ENCODE measurements at regions not wholly inside any gene's neighbourhood (a gene's known extent, or its start where the extent isn't known, plus 50 kb on each side); places are given as distances from the start of the nearest gene placed in this dataset.
"Not testable (repeated sequence)": the region's sequence is repeated elsewhere in the genome, so short reads cannot be mapped to it uniquely, and the experiment has no call there.

GRCh38 chr13:50596156-50596555 lies 247.3 kb downstream of the DLEU7 start:
- no peak for DNase-seq (ENCODE audit: low spot score)

GRCh38 chr13:50596776-50597203 lies 246.7 kb downstream of the DLEU7 start:
- DNase-seq (ENCODE audit: low spot score): no peak

GRCh38 chr13:50598338-50598737 lies 245.2 kb downstream of the DLEU7 start:
- no peak for DNase-seq (ENCODE audit: low spot score)

- DNase-seq (ENCODE audit: low spot score): no peak
Observed at GRCh38 chr13:50599046-50599445, 244.4 kb downstream of the DLEU7 start.

GRCh38 chr13:50599927-50600326 lies 243.6 kb downstream of the DLEU7 start:
- no peak for DNase-seq (ENCODE audit: low spot score)

- DNase-seq (ENCODE audit: low spot score): no peak
Observed at GRCh38 chr13:50608370-50608769, 235.1 kb downstream of the DLEU7 start.

- no peak for DNase-seq (ENCODE audit: low spot score)
Observed at GRCh38 chr13:50609011-50609410, 234.5 kb downstream of the DLEU7 start.

GRCh38 chr13:50610238-50610637 lies 233.3 kb downstream of the DLEU7 start:
- DNase-seq (ENCODE audit: low spot score): no peak

GRCh38 chr13:50611117-50611781 lies 232.2 kb downstream of the DLEU7 start:
- no peak for DNase-seq (ENCODE audit: low spot score)

GRCh38 chr13:50612717-50613116 lies 230.8 kb downstream of the DLEU7 start:
- no peak for DNase-seq (ENCODE audit: low spot score)

- DNase-seq (ENCODE audit: low spot score): no peak
Observed at GRCh38 chr13:50613356-50613831, 230.1 kb downstream of the DLEU7 start.

- no peak for DNase-seq (ENCODE audit: low spot score)
Observed at GRCh38 chr13:50615234-50615633, 228.3 kb downstream of the DLEU7 start.

- no peak for DNase-seq (ENCODE audit: low spot score)
Observed at GRCh38 chr13:50616101-50616500, 227.4 kb downstream of the DLEU7 start.

- peak; percentile 66 for DNase-seq (ENCODE audit: low spot score)
Observed at GRCh38 chr13:50617134-50617721, 226.3 kb downstream of the DLEU7 start.

GRCh38 chr13:50618206-50618605 lies 225.3 kb downstream of the DLEU7 start:
- DNase-seq (ENCODE audit: low spot score): no peak

GRCh38 chr13:50626101-50626547 lies 217.4 kb downstream of the DLEU7 start:
- no peak for DNase-seq (ENCODE audit: low spot score)

GRCh38 chr13:50627111-50627510 lies 216.4 kb downstream of the DLEU7 start:
- no peak for DNase-seq (ENCODE audit: low spot score)

GRCh38 chr13:50628512-50628911 lies 215.0 kb downstream of the DLEU7 start:
- not testable (repeated sequence) for DNase-seq (ENCODE audit: low spot score)

GRCh38 chr13:50629497-50629896 lies 214.0 kb downstream of the DLEU7 start:
- no peak for DNase-seq (ENCODE audit: low spot score)

- no peak for DNase-seq (ENCODE audit: low spot score)
Observed at GRCh38 chr13:50629966-50630365, 213.5 kb downstream of the DLEU7 start.

GRCh38 chr13:50631041-50631440 lies 212.5 kb downstream of the DLEU7 start:
- DNase-seq (ENCODE audit: low spot score): no peak

- no peak for DNase-seq (ENCODE audit: low spot score)
Observed at GRCh38 chr13:50634339-50634738, 209.2 kb downstream of the DLEU7 start.

- DNase-seq (ENCODE audit: low spot score): peak; percentile 73
Observed at GRCh38 chr13:50635504-50635903, 208.0 kb downstream of the DLEU7 start.

Measured in umbilical cord (tissue), 1 donor.